ENCODE measurements at regions not wholly inside any gene's neighbourhood (a gene's known extent, or its start where the extent isn't known, plus 50 kb on each side); places are given as distances from the start of the nearest gene placed in this dataset.
A peak's percentile ranks its signal among the peaks of the same experiment; 100 is the strongest.

DNA sequence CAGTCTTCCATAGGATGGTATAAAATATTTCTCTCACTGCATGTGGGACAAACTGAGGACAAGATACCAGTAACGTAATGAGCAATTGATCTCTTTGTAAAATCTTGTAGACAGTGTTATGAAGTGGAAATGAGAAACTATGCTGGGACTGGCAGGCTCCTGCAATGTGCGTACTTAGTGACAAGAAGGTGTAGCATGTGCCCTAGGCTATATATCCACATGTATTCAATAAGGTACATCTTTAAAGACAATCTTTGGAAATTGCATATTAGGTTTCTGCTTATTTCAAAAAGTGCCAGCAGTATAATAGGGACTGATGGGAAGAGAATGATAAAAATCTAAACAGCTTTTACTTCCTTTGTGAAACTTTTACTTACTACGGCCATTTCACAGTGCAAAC is 81.9 kb upstream of the GREM2 start:
- Histone ChIP-seq H3K9ac (ENCODE audit: low read depth, low read length) (no peak overlapping the region), H2BK120ac (ENCODE audit: low read depth, low read length) (no peak overlapping the region), H2AK9ac (replicated peaks; ENCODE audit: low read depth, low read length, poor library complexity) (no peak overlapping the region), H3K4me1 (ENCODE audit: control insufficient read depth, insufficient read depth, low read length) (peaks cover 8% of the 10 kb centered on the region), H2BK15ac (ENCODE audit: low read depth, low read length) (no peak overlapping the region), H3K23ac (ENCODE audit: low read depth, low read length) (no peak overlapping the region), H4K8ac (ENCODE audit: low read depth in 2 of 2, low read length in 2 of 2) (no peak overlapping the region), H3K14ac (replicated peaks; ENCODE audit: low read depth, low read length) (no peak overlapping the region; the same call in 1 of the 2 replicates), H3K4me2 (ENCODE audit: low read depth, low read length) (no peak overlapping the region), H3K27ac (ENCODE audit: insufficient read depth, low read length) (no peak overlapping the region), H2BK5ac (ENCODE audit: low read depth, low read length, poor library complexity, severe bottlenecking) (no peak overlapping the region), H4K20me1 (ENCODE audit: insufficient read depth, low read length) (no peaks in the 10 kb centered on the region), H3K56ac (ENCODE audit: extremely low read depth, insufficient read depth, low read length) (no peak overlapping the region), H2AK5ac (ENCODE audit: low read depth, low read length) (no peak overlapping the region), H3K79me1 (ENCODE audit: low read depth in 1 of 2, low read length in 2 of 2) (no peaks in the 10 kb centered on the region), H3K27me3 (ENCODE audit: control insufficient read depth, insufficient read depth, low read length) (no peaks in the 10 kb centered on the region; the same call in 1 of the 2 replicates), H3K4ac (ENCODE audit: low read depth, low read length) (no peak overlapping the region; the same call in 1 of the 2 replicates), H3K9me3 (ENCODE audit: control insufficient read depth, insufficient read depth, low read length) (no peaks in the 10 kb centered on the region), H3K4me3 (ENCODE audit: insufficient read depth, low read depth, low read length) (no peak overlapping the region), H3K18ac (ENCODE audit: low read depth, low read length) (peak overlapping the region; percentile 57), H4K91ac (ENCODE audit: insufficient read depth, low read depth, low read length) (no peak overlapping the region), H3K9me1 (ENCODE audit: insufficient read depth, low read length) (peaks cover 4% of the 10 kb centered on the region; the same call in 1 of the 2 replicates), H3K36me3 (ENCODE audit: control insufficient read depth, insufficient read depth, low read length) (no peaks in the 10 kb centered on the region), H2AFZ (replicated peaks; ENCODE audit: low read length, poor library complexity) (no peak overlapping the region), H4K5ac (ENCODE audit: low read depth, low read length) (peak overlapping the region; percentile 30; the same call in 1 of the 2 replicates), H2BK20ac (ENCODE audit: low read depth, low read length) (0 out of 2 replicates have a peak overlapping the region, but pooled peaks have one; percentile 44)
- ChIA-PET CTCF (no interaction called here), POLR2A (ENCODE audit: unreplicated experiment) (no interaction called here)
- DNase-seq (no peak), ATAC-seq (ENCODE audit: low read depth) (no peak)
- no CpG with 5 or more reads among the region's 3 CpGs for WGBS, 2 experiments (ENCODE audit: extremely low coverage in 2 of 2, insufficient read length in 1 of 2)
- TF ChIP-seq CEBPB (IDR thresholded peaks at IDR 0.05; ENCODE audit: low read depth, low read length) (no peak), MAZ (IDR thresholded peaks at IDR 0.05; ENCODE audit: borderline replicate concordance, low read depth, low read length) (no peak), RCOR1 (IDR thresholded peaks at IDR 0.05; ENCODE audit: insufficient replicate concordance, low read length) (no peak), CHD1 (IDR thresholded peaks at IDR 0.05; ENCODE audit: low read depth, low read length) (no peak), NFE2L2 (IDR thresholded peaks at IDR 0.05; ENCODE audit: low read depth, low read length) (no peak), MAFK (IDR thresholded peaks at IDR 0.05; ENCODE audit: low read depth, low read length) (no peak), MXI1 (IDR thresholded peaks at IDR 0.05; ENCODE audit: borderline replicate concordance, low read depth, low read length) (no peak), SMC3 (IDR thresholded peaks at IDR 0.05; ENCODE audit: low read depth, low read length) (no peak), RFX5 (IDR thresholded peaks at IDR 0.05; ENCODE audit: low read depth, low read length) (no peak), RAD21 (IDR thresholded peaks at IDR 0.05; ENCODE audit: low read length) (no peak), FOS (IDR thresholded peaks at IDR 0.05; ENCODE audit: low read depth, low read length) (no peak), POLR2A (IDR thresholded peaks at IDR 0.05; ENCODE audit: low read depth, low read length) (no peak), BHLHE40 (IDR thresholded peaks at IDR 0.05; ENCODE audit: low read depth, low read length) (no peak)
- TF ChIP-seq, protein P1, sequence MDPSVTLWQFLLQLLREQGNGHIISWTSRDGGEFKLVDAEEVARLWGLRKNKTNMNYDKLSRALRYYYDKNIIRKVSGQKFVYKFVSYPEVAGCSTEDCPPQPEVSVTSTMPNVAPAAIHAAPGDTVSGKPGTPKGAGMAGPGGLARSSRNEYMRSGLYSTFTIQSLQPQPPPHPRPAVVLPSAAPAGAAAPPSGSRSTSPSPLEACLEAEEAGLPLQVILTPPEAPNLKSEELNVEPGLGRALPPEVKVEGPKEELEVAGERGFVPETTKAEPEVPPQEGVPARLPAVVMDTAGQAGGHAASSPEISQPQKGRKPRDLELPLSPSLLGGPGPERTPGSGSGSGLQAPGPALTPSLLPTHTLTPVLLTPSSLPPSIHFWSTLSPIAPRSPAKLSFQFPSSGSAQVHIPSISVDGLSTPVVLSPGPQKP (IDR thresholded peaks at IDR 0.05; ENCODE audit: borderline replicate concordance, low read depth, low read length) = no peak
- TF ChIP-seq, protein P2, sequence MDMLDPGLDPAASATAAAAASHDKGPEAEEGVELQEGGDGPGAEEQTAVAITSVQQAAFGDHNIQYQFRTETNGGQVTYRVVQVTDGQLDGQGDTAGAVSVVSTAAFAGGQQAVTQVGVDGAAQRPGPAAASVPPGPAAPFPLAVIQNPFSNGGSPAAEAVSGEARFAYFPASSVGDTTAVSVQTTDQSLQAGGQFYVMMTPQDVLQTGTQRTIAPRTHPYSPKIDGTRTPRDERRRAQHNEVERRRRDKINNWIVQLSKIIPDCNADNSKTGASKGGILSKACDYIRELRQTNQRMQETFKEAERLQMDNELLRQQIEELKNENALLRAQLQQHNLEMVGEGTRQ (IDR thresholded peaks at IDR 0.05; ENCODE audit: low read depth, low read length) = no peak
- TF ChIP-seq, protein P3, sequence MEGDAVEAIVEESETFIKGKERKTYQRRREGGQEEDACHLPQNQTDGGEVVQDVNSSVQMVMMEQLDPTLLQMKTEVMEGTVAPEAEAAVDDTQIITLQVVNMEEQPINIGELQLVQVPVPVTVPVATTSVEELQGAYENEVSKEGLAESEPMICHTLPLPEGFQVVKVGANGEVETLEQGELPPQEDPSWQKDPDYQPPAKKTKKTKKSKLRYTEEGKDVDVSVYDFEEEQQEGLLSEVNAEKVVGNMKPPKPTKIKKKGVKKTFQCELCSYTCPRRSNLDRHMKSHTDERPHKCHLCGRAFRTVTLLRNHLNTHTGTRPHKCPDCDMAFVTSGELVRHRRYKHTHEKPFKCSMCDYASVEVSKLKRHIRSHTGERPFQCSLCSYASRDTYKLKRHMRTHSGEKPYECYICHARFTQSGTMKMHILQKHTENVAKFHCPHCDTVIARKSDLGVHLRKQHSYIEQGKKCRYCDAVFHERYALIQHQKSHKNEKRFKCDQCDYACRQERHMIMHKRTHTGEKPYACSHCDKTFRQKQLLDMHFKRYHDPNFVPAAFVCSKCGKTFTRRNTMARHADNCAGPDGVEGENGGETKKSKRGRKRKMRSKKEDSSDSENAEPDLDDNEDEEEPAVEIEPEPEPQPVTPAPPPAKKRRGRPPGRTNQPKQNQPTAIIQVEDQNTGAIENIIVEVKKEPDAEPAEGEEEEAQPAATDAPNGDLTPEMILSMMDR (conservative IDR thresholded peaks at IDR 0.05; ENCODE audit: low read depth, low read length) = no peak
- no TSS peak for BruUV-seq (replicated peaks)
- dilution Hi-C loops (cut with HindIII; ENCODE audit: low sequenced_read_pairs, unreplicated experiment) (no loop called here), intact Hi-C loops (cut with micrococcal nuclease) (loop anchor here (1.0 to 2.0 kb wide), 2 partner anchors 91 to 667 kb away; no protein-coding TSS in a partner anchor), in situ Hi-C loops (cut with MboI; ENCODE audit: low sequenced_read_pairs) (loop anchor here (5.0 to 25.0 kb wide), 3 partner anchors 232 to 667 kb away; no protein-coding TSS in a partner anchor)
